ENCODE measurements at regions not wholly inside any gene's neighbourhood (a gene's known extent, or its start where the extent isn't known, plus 50 kb on each side); places are given as distances from the start of the nearest gene placed in this dataset.

DNA sequence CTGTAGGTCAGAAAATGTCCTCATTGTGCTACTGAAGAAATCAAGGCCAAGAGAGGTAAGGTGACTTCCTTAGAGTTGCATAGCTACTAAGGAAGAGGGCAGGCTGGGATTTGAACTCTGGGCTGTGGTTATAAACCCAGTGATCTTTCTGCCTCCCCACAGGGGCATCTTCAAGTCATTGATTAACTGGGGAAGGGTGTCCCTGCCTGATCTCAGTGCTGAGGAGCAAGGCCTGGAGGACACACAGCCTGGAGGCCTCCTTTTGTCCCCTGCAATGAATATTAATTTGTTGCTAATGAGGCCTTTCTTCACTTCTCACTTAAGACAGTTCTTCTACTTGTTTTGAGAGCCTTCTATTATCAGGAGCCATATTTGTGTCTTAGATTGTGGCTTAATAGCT lies 83.8 kb downstream of the KATNIP start:
- ChIA-PET CTCF (no interaction called here), POLR2A (no interaction called here)
- Histone ChIP-seq H3K4me1 (ENCODE audit: control insufficient read depth in 1 of 2, insufficient read depth in 2 of 2, low read depth in 1 of 2, low read length in 1 of 2) (peaks cover 0 to 10% of the 10 kb centered on the region in 2 experiments; a peak in 1 of 4 replicates), H3K9ac (no peak overlapping the region), H3K79me2 (ENCODE audit: insufficient read depth) (no peaks in the 10 kb centered on the region), H3K27ac (ENCODE audit: low read depth in 2 of 2, low read length in 1 of 2) (no peak overlapping the region), H2AFZ (ENCODE audit: low read depth) (no peak overlapping the region), H3K36me3 (replicated peaks in 1 of 2; ENCODE audit: control insufficient read depth in 1 of 2, insufficient read depth in 2 of 2, low read length in 1 of 2) (peaks cover 0 to 17% of the 10 kb centered on the region in 2 experiments), H3F3A (replicated peaks; ENCODE audit: insufficient read depth) (no peaks in the 10 kb centered on the region), H3K27me3 (ENCODE audit: insufficient read depth) (no peaks in the 10 kb centered on the region), H4K20me1 (ENCODE audit: insufficient read depth) (no peaks in the 10 kb centered on the region), H3K9me2 (no peaks in the 10 kb centered on the region), H3K9me3 (no peaks in the 10 kb centered on the region), H3K4me2 (no peak overlapping the region), H3K4me3 (ENCODE audit: low read depth in 2 of 2, low read length in 1 of 2) (no peak overlapping the region)
- TF ChIP-seq EP300 (IDR thresholded peaks at IDR 0.05; ENCODE audit: borderline replicate concordance in 1 of 2, low read depth in 1 of 2, low read length in 1 of 2) (no peak), NRF1 (IDR thresholded peaks at IDR 0.05; ENCODE audit: low read depth, low read length) (no peak), SMC3 (IDR thresholded peaks at IDR 0.05; ENCODE audit: low read depth, low read length) (no peak), MEF2A (IDR thresholded peaks at IDR 0.05; ENCODE audit: borderline replicate concordance, low read depth) (no peak), YY1 (IDR thresholded peaks at IDR 0.05; ENCODE audit: low read depth) (no peak), RFX5 (IDR thresholded peaks at IDR 0.05; ENCODE audit: low read length) (no peak), ZBTB33 (IDR thresholded peaks at IDR 0.05; ENCODE audit: borderline replicate concordance, low read depth) (no peak), ELF1 (IDR thresholded peaks at IDR 0.05) (no peak), FOXJ3 (CRISPR knock-in tag; IDR thresholded peaks at IDR 0.05) (no peak), TCF12 (IDR thresholded peaks at IDR 0.05) (no peak), RAD21 (IDR thresholded peaks at IDR 0.05; ENCODE audit: low read length) (no peak), IRF3 (IDR thresholded peaks at IDR 0.05; ENCODE audit: low read depth, low read length) (no peak), NFIC (IDR thresholded peaks at IDR 0.05; ENCODE audit: borderline replicate concordance) (no peak), REST (IDR thresholded peaks at IDR 0.05; ENCODE audit: low read depth, low read length) (no peak)
- no peak for DNase-seq

All from SK-N-SH (cell line).